ENCODE measurements at regions not wholly inside any gene's neighbourhood (a gene's known extent, or its start where the extent isn't known, plus 50 kb on each side); places are given as distances from the start of the nearest gene placed in this dataset.
"Not testable (repeated sequence)": the region's sequence is repeated elsewhere in the genome, so short reads cannot be mapped to it uniquely, and the experiment has no call there.

GRCh38 chr13:78867655-78868054 is 208.7 kb upstream of the OBI1 start:
- DNase-seq (ENCODE audit: low read depth in 3 of 3): no peak

- not testable (repeated sequence) for DNase-seq (ENCODE audit: low read depth in 3 of 3)
Observed at GRCh38 chr13:78866076-78866475, 207.1 kb upstream of the OBI1 start.

- no peak for DNase-seq (ENCODE audit: low read depth in 3 of 3)
Observed at GRCh38 chr13:78862446-78862845, 203.5 kb upstream of the OBI1 start.

- DNase-seq (ENCODE audit: low read depth in 3 of 3): no peak
Observed at GRCh38 chr13:78852709-78853108, 193.8 kb upstream of the OBI1 start.

GRCh38 chr13:78845656-78846365 is 186.9 kb upstream of the OBI1 start:
- no peak for DNase-seq (ENCODE audit: low read depth in 3 of 3)

GRCh38 chr13:78844106-78844505 is 185.2 kb upstream of the OBI1 start:
- DNase-seq (ENCODE audit: low read depth in 3 of 3): no peak

- no peak for DNase-seq (ENCODE audit: low read depth in 3 of 3)
Observed at GRCh38 chr13:78841358-78841963, 182.5 kb upstream of the OBI1 start.

GRCh38 chr13:78836238-78836784 is 177.4 kb upstream of the OBI1 start:
- DNase-seq (ENCODE audit: low read depth in 3 of 3): no peak

GRCh38 chr13:78832461-78832860 is 173.5 kb upstream of the OBI1 start:
- no peak for DNase-seq (ENCODE audit: low read depth in 3 of 3)

- no peak for DNase-seq (ENCODE audit: low read depth in 3 of 3)
Observed at GRCh38 chr13:78830508-78830907, 171.6 kb upstream of the OBI1 start.

- DNase-seq (ENCODE audit: low read depth in 3 of 3): no peak
Observed at GRCh38 chr13:78829821-78830220, 170.9 kb upstream of the OBI1 start.

GRCh38 chr13:78827471-78827870 is 168.5 kb upstream of the OBI1 start:
- DNase-seq (ENCODE audit: low read depth in 3 of 3): no peak

- no peak for DNase-seq (ENCODE audit: low read depth in 3 of 3)
Observed at GRCh38 chr13:78826936-78827335, 168.0 kb upstream of the OBI1 start.

GRCh38 chr13:78826312-78826711 is 167.4 kb upstream of the OBI1 start:
- DNase-seq (ENCODE audit: low read depth in 3 of 3): no peak

- DNase-seq (ENCODE audit: low read depth in 3 of 3): no peak
Observed at GRCh38 chr13:78820541-78820940, 161.6 kb upstream of the OBI1 start.

GRCh38 chr13:78816592-78816991 is 157.6 kb upstream of the OBI1 start:
- no peak for DNase-seq (ENCODE audit: low read depth in 3 of 3)

- DNase-seq (ENCODE audit: low read depth in 3 of 3): no peak
Observed at GRCh38 chr13:78816154-78816553, 157.2 kb upstream of the OBI1 start.

GRCh38 chr13:78806457-78806856 is 147.5 kb upstream of the OBI1 start:
- DNase-seq (ENCODE audit: low read depth in 3 of 3): no peak

- DNase-seq (ENCODE audit: low read depth in 3 of 3): no peak
Observed at GRCh38 chr13:78802912-78803311, 144.0 kb upstream of the OBI1 start.

GRCh38 chr13:78787190-78787589 is 128.2 kb upstream of the OBI1 start:
- no peak for DNase-seq (ENCODE audit: low read depth in 3 of 3)

GRCh38 chr13:78786459-78786858 is 127.5 kb upstream of the OBI1 start:
- no peak for DNase-seq (ENCODE audit: low read depth in 3 of 3)

GRCh38 chr13:78785764-78786163 is 126.8 kb upstream of the OBI1 start:
- no peak for DNase-seq (ENCODE audit: low read depth in 3 of 3)

- DNase-seq (ENCODE audit: low read depth in 3 of 3): no peak
Observed at GRCh38 chr13:78784014-78784750, 125.2 kb upstream of the OBI1 start.
